GM06990 (cell line): ENCODE measurements at regions not wholly inside any gene's neighbourhood (a gene's known extent, or its start where the extent isn't known, plus 50 kb on each side); places are given as distances from the start of the nearest gene placed in this dataset.

Experiments
- DNase-seq: peaks from one replicate; pipeline ENCODE4 v3.0.0-alpha.2; 2011; ENCODE audit not compliant: insufficient read length; ENCODE audit errors: extremely low read depth
- H3K27me3 ChIP-seq: replicated peaks from 2 replicates; pipeline ENCODE4 v1.6.0; 2011; ENCODE audit warnings: low read length; ENCODE audit not compliant: control insufficient read depth, insufficient read depth
- H3K36me3 ChIP-seq: 2 replicates; pipeline ENCODE4 v1.5.1; 2011; ENCODE audit warnings: low read length; ENCODE audit not compliant: control insufficient read depth, insufficient read depth
- H3K4me3 ChIP-seq: replicated peaks from 2 replicates; pipeline ENCODE4 v1.5.1; 2011; ENCODE audit warnings: low read depth, mild to moderate bottlenecking, control low read depth, low read length
- TF ChIP-seq, protein P1 (sequence below): IDR thresholded peaks from 2 replicates; pipeline ENCODE4 v1.5.1; 2011; ENCODE audit warnings: low read length, control low read depth, mild to moderate bottlenecking, inconsistent platforms; ENCODE audit not compliant: insufficient read depth, poor library complexity, severe bottlenecking

DNA sequence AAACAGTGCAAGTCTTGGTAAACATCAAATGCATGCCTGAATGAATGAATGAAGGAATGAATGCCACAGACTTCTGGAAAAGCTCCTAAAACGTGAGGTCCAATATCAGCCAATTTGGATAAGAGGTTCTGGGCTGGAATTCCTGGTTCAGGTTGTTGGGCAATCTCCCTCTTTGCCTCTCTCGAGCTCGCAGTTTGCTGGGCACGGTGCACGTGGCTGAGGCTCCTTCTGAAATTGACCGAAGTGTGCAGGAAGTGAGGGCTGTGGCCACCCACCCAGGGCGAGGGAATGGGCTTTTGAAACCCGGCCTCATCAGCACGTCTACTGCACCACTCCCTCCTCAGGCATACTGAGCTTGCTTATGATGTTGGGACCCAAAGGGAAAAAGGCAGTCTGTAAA lies 288.8 kb upstream of the HS6ST1 start:
- TF ChIP-seq, protein P1, sequence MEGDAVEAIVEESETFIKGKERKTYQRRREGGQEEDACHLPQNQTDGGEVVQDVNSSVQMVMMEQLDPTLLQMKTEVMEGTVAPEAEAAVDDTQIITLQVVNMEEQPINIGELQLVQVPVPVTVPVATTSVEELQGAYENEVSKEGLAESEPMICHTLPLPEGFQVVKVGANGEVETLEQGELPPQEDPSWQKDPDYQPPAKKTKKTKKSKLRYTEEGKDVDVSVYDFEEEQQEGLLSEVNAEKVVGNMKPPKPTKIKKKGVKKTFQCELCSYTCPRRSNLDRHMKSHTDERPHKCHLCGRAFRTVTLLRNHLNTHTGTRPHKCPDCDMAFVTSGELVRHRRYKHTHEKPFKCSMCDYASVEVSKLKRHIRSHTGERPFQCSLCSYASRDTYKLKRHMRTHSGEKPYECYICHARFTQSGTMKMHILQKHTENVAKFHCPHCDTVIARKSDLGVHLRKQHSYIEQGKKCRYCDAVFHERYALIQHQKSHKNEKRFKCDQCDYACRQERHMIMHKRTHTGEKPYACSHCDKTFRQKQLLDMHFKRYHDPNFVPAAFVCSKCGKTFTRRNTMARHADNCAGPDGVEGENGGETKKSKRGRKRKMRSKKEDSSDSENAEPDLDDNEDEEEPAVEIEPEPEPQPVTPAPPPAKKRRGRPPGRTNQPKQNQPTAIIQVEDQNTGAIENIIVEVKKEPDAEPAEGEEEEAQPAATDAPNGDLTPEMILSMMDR = no peak
- Histone ChIP-seq H3K36me3 (no peaks in the 10 kb centered on the region), H3K4me3 (no peak overlapping the region), H3K27me3 (no peaks in the 10 kb centered on the region)
- no peak for DNase-seq

DNA sequence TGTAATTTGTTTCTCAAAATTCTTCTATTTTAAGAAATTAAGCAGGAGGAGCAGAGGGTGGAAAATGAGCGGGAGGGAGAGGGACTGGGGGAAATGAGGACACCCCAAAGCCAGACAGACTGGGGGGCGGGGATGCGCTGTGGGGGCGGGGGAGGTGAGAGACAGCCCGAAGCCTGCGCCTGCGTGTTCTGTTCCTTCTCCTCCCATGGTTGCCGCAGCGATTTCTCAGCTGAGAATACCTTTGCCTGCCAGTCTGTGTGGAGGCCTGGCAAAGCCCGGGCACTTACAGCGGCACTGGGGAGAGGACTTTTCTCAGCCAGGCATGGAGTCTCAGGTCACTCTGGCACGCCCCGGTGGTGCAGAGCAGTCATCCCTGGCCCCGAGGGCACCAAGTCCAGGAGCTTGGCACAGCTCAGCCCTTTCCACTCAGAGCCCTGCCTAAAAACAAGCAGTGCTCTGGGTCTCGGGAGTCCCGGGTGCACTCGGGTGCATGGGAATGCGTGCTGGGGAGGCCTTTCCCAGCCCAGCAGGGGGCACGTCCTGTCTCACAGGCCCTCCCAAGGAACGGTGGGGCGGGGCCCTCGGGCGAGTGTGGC lies 289.3 kb upstream of the HS6ST1 start:
- no peak for DNase-seq
- TF ChIP-seq, protein P1 = no peak
- H3K36me3 ChIP-seq = no peaks in the 10 kb centered on the region
- no peaks in the 10 kb centered on the region for H3K27me3 ChIP-seq
- no peak overlapping the region for H3K4me3 ChIP-seq

DNA sequence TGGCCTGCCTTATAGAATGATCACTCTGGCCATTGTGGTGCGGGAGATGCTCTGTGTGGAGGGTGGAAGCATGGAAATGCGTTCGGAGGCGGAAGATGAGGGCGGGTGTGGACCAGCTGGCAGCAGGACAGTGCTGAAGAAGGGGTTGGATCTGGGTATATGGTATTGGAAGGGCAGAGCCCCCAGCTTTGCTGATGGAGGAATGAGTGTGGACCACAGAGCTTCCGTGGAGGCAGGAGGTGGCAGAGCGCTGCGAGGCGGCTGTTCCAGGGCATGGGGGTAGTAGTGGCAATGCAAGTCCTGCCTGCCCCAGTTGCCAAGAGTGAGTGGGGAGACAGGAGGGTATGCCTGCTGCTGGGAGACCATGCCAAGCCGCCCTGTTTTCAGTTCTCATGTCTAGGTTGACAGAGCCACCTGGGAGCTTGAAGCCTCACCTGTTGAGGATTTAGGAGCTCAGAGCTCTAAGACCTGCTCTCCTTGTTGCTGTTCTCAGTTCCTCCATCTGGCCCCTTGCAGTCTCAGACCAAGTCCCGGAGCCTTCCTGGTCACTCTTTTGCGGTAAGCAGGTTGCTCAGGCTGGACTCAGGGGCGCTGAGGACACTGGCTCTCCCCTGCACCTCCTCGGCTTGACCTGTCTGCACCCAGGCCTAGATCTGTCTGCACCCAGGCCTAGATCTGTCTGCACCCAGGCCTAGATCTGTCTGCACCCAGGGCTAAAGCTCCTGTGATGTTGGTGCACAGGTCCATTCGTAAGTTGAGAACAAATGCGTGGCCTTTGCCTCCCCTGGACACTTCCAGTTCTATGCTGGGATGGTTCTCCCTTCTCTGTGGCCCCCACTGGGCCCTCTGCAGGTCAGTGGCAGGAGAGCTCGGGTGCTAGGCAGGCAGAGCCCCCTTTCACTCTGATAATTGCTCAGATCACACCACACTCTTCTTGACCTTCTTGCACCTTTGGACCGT lies 290.5 kb upstream of the HS6ST1 start:
- H3K4me3 ChIP-seq = no peak overlapping the region
- TF ChIP-seq, protein P1 = no peak
- H3K27me3 ChIP-seq = no peaks in the 10 kb centered on the region
- DNase-seq = no peak
- no peaks in the 10 kb centered on the region for H3K36me3 ChIP-seq

DNA sequence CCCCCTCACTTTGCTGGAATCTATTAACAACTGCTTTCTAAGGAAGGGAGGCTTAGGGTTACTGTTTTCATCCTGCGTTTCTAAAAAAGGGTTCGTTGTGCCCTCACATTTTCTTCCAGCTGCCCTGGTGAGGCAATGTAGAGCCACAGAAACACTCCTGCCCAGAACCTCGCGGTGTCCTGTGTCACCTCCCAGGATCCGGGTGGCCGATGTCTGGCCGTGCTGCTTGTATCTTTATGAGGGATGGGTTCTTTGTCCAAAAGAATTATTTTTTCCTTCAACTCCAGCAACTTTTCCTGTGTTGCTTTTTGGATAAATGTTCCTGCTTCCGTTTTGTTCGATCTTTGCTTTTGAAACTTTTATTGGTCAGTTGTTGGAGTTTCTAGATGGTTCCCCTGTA lies 291.8 kb upstream of the HS6ST1 start:
- Histone ChIP-seq H3K36me3 (no peaks in the 10 kb centered on the region), H3K4me3 (no peak overlapping the region), H3K27me3 (no peaks in the 10 kb centered on the region)
- TF ChIP-seq, protein P1 = no peak
- no peak for DNase-seq

DNA sequence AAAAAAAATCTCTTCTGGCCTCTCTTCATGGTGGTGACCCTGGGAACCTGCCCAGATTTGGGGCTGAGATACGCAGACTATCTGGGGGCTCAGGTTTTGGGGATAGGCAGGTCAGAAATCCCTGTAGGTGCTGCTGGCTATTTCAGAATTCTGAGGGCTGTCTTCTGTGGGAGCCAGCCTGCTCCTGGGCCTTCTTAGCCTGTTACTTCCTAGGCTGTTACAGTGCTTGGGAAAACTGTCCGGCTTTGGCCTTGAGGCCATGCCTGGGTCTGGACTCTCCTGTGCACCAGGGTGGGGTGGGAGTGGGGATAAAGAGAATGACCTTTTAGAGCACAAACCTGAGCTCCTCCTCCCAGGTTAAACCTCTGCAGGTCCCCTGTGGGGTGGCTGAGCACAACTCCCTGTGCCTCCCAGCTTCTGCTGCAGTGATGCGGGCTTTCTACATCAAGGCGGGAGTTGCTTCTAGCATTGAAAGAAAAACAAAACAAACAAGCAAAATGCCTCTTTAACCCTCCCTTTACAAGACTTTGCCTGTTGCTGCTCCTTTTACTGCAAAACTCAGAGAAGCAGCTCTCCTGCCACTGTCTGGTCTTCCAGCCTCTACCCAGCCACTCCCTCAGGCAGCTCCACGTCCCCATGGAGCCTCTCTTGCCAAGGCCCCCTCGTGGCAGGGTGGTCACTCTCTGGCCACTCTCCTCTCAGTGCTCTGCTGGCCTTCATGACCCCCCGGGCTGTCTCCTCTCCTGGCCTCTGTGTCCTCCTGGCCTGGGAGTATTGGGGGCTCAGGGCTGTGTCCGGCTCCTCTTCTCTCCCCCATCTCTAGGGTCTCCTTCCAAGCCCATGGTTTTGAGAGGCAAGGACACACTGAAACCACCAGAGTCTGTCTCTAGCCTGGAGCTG lies 293.0 kb upstream of the HS6ST1 start:
- no peak for DNase-seq
- TF ChIP-seq, protein P1 = no peak

More for the DNA sequence above, 293.0 kb upstream of the HS6ST1 start:
- Histone ChIP-seq H3K27me3 (no peaks in the 10 kb centered on the region), H3K36me3 (no peaks in the 10 kb centered on the region), H3K4me3 (no peak overlapping the region)
